ENCODE measurements at regions not wholly inside any gene's neighbourhood (a gene's known extent, or its start where the extent isn't known, plus 50 kb on each side); places are given as distances from the start of the nearest gene placed in this dataset.

GRCh38 chr9:115517335-115518075, 399.5 kb upstream of the TNC start:
- peaks cover 9% of the 10 kb centered on the region for H3K4me1 Mint-ChIP-seq (ENCODE audit: unreplicated experiment)
- no peak overlapping the region for H3K27ac Mint-ChIP-seq (ENCODE audit: unreplicated experiment)

GRCh38 chr9:115520646-115521045, 402.7 kb upstream of the TNC start:
- Mint-ChIP-seq H3K9me3 (ENCODE audit: unreplicated experiment) (no peaks in the 10 kb centered on the region), H3K4me3 (ENCODE audit: unreplicated experiment) (no peak overlapping the region), H3K27ac (ENCODE audit: unreplicated experiment) (no peak overlapping the region), H3K4me1 (ENCODE audit: unreplicated experiment) (peaks cover 12% of the 10 kb centered on the region), H3K36me3 (ENCODE audit: unreplicated experiment) (no peaks in the 10 kb centered on the region), H3K27me3 (ENCODE audit: unreplicated experiment) (no peaks in the 10 kb centered on the region)
- no peak for TF ChIP-seq CTCF (IDR thresholded peaks at IDR 0.05)
- DNase-seq (ENCODE audit: extremely low spot score, unreplicated experiment), result no peak

More at GRCh38 chr9:115517335-115518075, 399.5 kb upstream of the TNC start:
- Mint-ChIP-seq H3K36me3 (ENCODE audit: unreplicated experiment) (no peaks in the 10 kb centered on the region), H3K4me3 (ENCODE audit: unreplicated experiment) (no peak overlapping the region), H3K27me3 (ENCODE audit: unreplicated experiment) (no peaks in the 10 kb centered on the region), H3K9me3 (ENCODE audit: unreplicated experiment) (no peaks in the 10 kb centered on the region)
- no peak for TF ChIP-seq CTCF (IDR thresholded peaks at IDR 0.05)
- DNase-seq (ENCODE audit: extremely low spot score, unreplicated experiment), result no peak

- H3K4me1 Mint-ChIP-seq (ENCODE audit: unreplicated experiment), result peaks cover 4% of the 10 kb centered on the region
- H3K27me3 Mint-ChIP-seq (ENCODE audit: unreplicated experiment), result no peaks in the 10 kb centered on the region
- TF ChIP-seq CTCF (IDR thresholded peaks at IDR 0.05), result no peak
- H3K27ac Mint-ChIP-seq (ENCODE audit: unreplicated experiment), result no peak overlapping the region
- no peaks in the 10 kb centered on the region for H3K36me3 Mint-ChIP-seq (ENCODE audit: unreplicated experiment)
- no peak overlapping the region for H3K4me3 Mint-ChIP-seq (ENCODE audit: unreplicated experiment)
- DNase-seq (ENCODE audit: extremely low spot score, unreplicated experiment), result no peak
- no peaks in the 10 kb centered on the region for H3K9me3 Mint-ChIP-seq (ENCODE audit: unreplicated experiment)
Observed at GRCh38 chr9:115522912-115523311, 405.0 kb upstream of the TNC start.

- no peak overlapping the region for H3K27ac Mint-ChIP-seq (ENCODE audit: unreplicated experiment)
- H3K4me3 Mint-ChIP-seq (ENCODE audit: unreplicated experiment), result no peak overlapping the region
- no peaks in the 10 kb centered on the region for H3K9me3 Mint-ChIP-seq (ENCODE audit: unreplicated experiment)
- H3K4me1 Mint-ChIP-seq (ENCODE audit: unreplicated experiment), result peaks cover 3% of the 10 kb centered on the region
- H3K27me3 Mint-ChIP-seq (ENCODE audit: unreplicated experiment), result no peaks in the 10 kb centered on the region
- peak; percentile 87 for TF ChIP-seq CTCF (IDR thresholded peaks at IDR 0.05)
- H3K36me3 Mint-ChIP-seq (ENCODE audit: unreplicated experiment), result no peaks in the 10 kb centered on the region
- no peak for DNase-seq (ENCODE audit: extremely low spot score, unreplicated experiment)
Observed at GRCh38 chr9:115524453-115525059, 406.6 kb upstream of the TNC start.
